ENCODE measurements at regions not wholly inside any gene's neighbourhood (a gene's known extent, or its start where the extent isn't known, plus 50 kb on each side); places are given as distances from the start of the nearest gene placed in this dataset.
"Not testable (repeated sequence)": the region's sequence is repeated elsewhere in the genome, so short reads cannot be mapped to it uniquely, and the experiment has no call there.

GRCh38 chr6:140043357-140043756, 668.9 kb upstream of the CITED2 start:
- DNase-seq, result no peak

GRCh38 chr6:140041571-140042332, 667.3 kb upstream of the CITED2 start:
- DNase-seq, result no peak

GRCh38 chr6:140041056-140041455, 666.6 kb upstream of the CITED2 start:
- no peak for DNase-seq

GRCh38 chr6:140040396-140040795, 665.9 kb upstream of the CITED2 start:
- DNase-seq, result no peak

- DNase-seq, result no peak
Measured at GRCh38 chr6:140039364-140039763, 664.9 kb upstream of the CITED2 start.

- DNase-seq, result no peak
Measured at GRCh38 chr6:140036196-140036595, 661.7 kb upstream of the CITED2 start.

GRCh38 chr6:140032189-140032588, 657.7 kb upstream of the CITED2 start:
- no peak for DNase-seq

GRCh38 chr6:140029551-140029950, 655.1 kb upstream of the CITED2 start:
- no peak for DNase-seq

GRCh38 chr6:140027219-140027618, 652.8 kb upstream of the CITED2 start:
- DNase-seq, result no peak

GRCh38 chr6:140026546-140026945, 652.1 kb upstream of the CITED2 start:
- no peak for DNase-seq

GRCh38 chr6:140025171-140025570, 650.7 kb upstream of the CITED2 start:
- no peak for DNase-seq

- no peak for DNase-seq
Measured at GRCh38 chr6:140020207-140020791, 645.9 kb upstream of the CITED2 start.

- no peak for DNase-seq
Measured at GRCh38 chr6:140018588-140018987, 644.1 kb upstream of the CITED2 start.

GRCh38 chr6:140017470-140017869, 643.0 kb upstream of the CITED2 start:
- DNase-seq, result no peak

GRCh38 chr6:140012150-140012549, 637.7 kb upstream of the CITED2 start:
- no peak for DNase-seq

GRCh38 chr6:140011537-140011936, 637.1 kb upstream of the CITED2 start:
- no peak for DNase-seq

GRCh38 chr6:140009286-140009685, 634.8 kb upstream of the CITED2 start:
- no peak for DNase-seq

GRCh38 chr6:140007525-140007924, 633.1 kb upstream of the CITED2 start:
- DNase-seq, result no peak

GRCh38 chr6:140003217-140003616, 628.8 kb upstream of the CITED2 start:
- no peak for DNase-seq

GRCh38 chr6:140002396-140003022, 628.1 kb upstream of the CITED2 start:
- DNase-seq, result no peak

GRCh38 chr6:140001821-140002341, 627.4 kb upstream of the CITED2 start:
- no peak for DNase-seq

GRCh38 chr6:140001005-140001404, 626.6 kb upstream of the CITED2 start:
- DNase-seq, result no peak

- not testable (repeated sequence) for DNase-seq
Measured at GRCh38 chr6:139999661-140000060, 625.2 kb upstream of the CITED2 start.
